KMS-11 (cell line): ENCODE measurements at regions not wholly inside any gene's neighbourhood (a gene's known extent, or its start where the extent isn't known, plus 50 kb on each side); places are given as distances from the start of the nearest gene placed in this dataset.

Experiments used
- H2AFZ ChIP-seq: fragments of 200-600 bp; sonication (generic); 2 replicates; pipeline ENCODE4 v1.6.1; 2016; ENCODE audit warnings: antibody characterized with exemption, mixed run types, low read depth
- H3K27ac ChIP-seq: fragments of 200-600 bp; sonication (generic); 2 replicates; pipeline ENCODE4 v1.6.1; 2016; ENCODE audit warnings: mild to moderate bottlenecking, mixed run types
- H3K27me3 ChIP-seq: fragments of 200-600 bp; sonication (generic); 2 replicates; pipeline ENCODE4 v1.6.1; 2017; ENCODE audit warnings: mild to moderate bottlenecking, low read depth, mixed run types, moderate library complexity; ENCODE audit not compliant: insufficient read depth
- H3K36me3 ChIP-seq: fragments of 200-600 bp; sonication (generic); 2 replicates; pipeline ENCODE4 v1.6.1; 2017; ENCODE audit warnings: mild to moderate bottlenecking, mixed run types; ENCODE audit not compliant: insufficient read depth
- H3K4me1 ChIP-seq: fragments of 200-600 bp; sonication (generic); 2 replicates; pipeline ENCODE4 v1.6.1; 2016; ENCODE audit warnings: mild to moderate bottlenecking, low read depth, mixed run types; ENCODE audit not compliant: poor library complexity, severe bottlenecking
- H3K4me2 ChIP-seq: fragments of 200-600 bp; sonication (generic); 2 replicates; pipeline ENCODE4 v1.7.0; 2016; ENCODE audit warnings: mild to moderate bottlenecking, mixed run types
- H3K4me3 ChIP-seq: fragments of 200-600 bp; sonication (generic); IDR thresholded peaks from 2 replicates; pipeline ENCODE4 v1.6.1; 2017; ENCODE audit warnings: low read depth, low read length, mixed read lengths; ENCODE audit not compliant: insufficient read depth
- H3K79me2 ChIP-seq: fragments of 200-600 bp; sonication (generic); 2 replicates; pipeline ENCODE4 v1.6.1; 2016; ENCODE audit warnings: low read depth, mixed run types; ENCODE audit not compliant: insufficient read depth
- H3K9ac ChIP-seq: fragments of 200-600 bp; sonication (generic); 2 replicates; pipeline ENCODE4 v1.6.1; 2016; ENCODE audit warnings: mild to moderate bottlenecking, mixed run types
- H4K20me1 ChIP-seq: fragments of 200-600 bp; sonication (generic); 2 replicates; pipeline ENCODE4 v1.6.1; 2016; ENCODE audit warnings: mild to moderate bottlenecking, mixed run types; ENCODE audit not compliant: insufficient read depth
- TF ChIP-seq, protein P1 (sequence below): fragments of 200-600 bp; sonication (generic); conservative IDR thresholded peaks from 2 replicates; pipeline ENCODE4 v1.6.1; 2017; ENCODE audit warnings: low read depth, mild to moderate bottlenecking, antibody characterized with exemption, low read length, moderate library complexity, mixed read lengths

DNA sequence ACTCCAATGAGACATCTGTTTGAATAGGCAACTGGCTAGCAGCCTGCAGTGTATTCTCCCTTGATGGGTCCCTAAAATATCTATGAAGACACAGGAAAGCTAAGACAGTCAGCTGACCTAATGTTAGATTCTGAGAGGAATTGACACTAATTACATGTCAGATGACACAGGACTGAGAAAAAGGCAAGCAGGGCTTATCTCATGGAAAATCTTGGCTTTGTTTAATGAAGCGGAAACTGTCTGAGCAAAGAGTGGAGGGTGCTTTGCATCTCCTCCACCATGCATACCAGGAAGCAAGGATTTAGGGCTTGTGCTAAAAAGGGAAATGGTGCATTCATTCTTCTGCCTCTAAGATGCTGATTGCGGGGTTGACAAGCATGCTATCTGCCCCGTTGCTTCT is 135.5 kb upstream of the GLI3 start:
- H2AFZ ChIP-seq: no peak overlapping the region
- no peaks in the 10 kb centered on the region for H3K79me2 ChIP-seq
- H4K20me1 ChIP-seq: no peaks in the 10 kb centered on the region
- H3K4me2 ChIP-seq: no peak overlapping the region
- H3K4me1 ChIP-seq: no peaks in the 10 kb centered on the region
- no peaks in the 10 kb centered on the region for H3K27me3 ChIP-seq
- no peak overlapping the region for H3K4me3 ChIP-seq
- no peaks in the 10 kb centered on the region for H3K36me3 ChIP-seq
- no peak overlapping the region for H3K27ac ChIP-seq
- H3K9ac ChIP-seq: no peak overlapping the region
- TF ChIP-seq, protein P1, sequence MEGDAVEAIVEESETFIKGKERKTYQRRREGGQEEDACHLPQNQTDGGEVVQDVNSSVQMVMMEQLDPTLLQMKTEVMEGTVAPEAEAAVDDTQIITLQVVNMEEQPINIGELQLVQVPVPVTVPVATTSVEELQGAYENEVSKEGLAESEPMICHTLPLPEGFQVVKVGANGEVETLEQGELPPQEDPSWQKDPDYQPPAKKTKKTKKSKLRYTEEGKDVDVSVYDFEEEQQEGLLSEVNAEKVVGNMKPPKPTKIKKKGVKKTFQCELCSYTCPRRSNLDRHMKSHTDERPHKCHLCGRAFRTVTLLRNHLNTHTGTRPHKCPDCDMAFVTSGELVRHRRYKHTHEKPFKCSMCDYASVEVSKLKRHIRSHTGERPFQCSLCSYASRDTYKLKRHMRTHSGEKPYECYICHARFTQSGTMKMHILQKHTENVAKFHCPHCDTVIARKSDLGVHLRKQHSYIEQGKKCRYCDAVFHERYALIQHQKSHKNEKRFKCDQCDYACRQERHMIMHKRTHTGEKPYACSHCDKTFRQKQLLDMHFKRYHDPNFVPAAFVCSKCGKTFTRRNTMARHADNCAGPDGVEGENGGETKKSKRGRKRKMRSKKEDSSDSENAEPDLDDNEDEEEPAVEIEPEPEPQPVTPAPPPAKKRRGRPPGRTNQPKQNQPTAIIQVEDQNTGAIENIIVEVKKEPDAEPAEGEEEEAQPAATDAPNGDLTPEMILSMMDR: no peak

DNA sequence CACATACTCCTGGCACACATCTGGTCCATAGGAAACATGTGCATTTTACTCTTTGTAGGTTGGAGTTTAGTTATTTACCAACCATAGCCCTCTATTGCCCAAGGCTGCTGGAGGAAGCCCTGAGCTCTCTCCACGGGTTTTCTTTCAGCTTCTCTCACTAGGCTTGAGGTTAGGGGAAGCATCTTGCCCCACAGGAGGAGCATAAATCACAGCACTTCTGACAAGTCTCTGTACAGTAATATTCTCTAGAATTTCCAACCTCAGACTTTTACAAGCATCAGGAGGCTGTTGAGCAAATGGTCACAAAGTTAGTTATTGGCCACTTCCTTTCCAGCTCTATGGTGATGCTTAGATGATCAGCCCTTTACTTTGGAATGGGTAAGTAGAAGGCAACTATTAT is 122.9 kb upstream of the GLI3 start:
- no peak overlapping the region for H3K4me2 ChIP-seq
- H3K27ac ChIP-seq: no peak overlapping the region
- no peak overlapping the region for H2AFZ ChIP-seq
- no peaks in the 10 kb centered on the region for H3K36me3 ChIP-seq
- no peak overlapping the region for H3K9ac ChIP-seq
- H3K4me3 ChIP-seq: no peak overlapping the region
- no peaks in the 10 kb centered on the region; the same call in 1 of the 2 replicates for H4K20me1 ChIP-seq
- H3K27me3 ChIP-seq: no peaks in the 10 kb centered on the region
- H3K4me1 ChIP-seq: no peaks in the 10 kb centered on the region
- H3K79me2 ChIP-seq: no peaks in the 10 kb centered on the region
- TF ChIP-seq, protein P1: no peak

DNA sequence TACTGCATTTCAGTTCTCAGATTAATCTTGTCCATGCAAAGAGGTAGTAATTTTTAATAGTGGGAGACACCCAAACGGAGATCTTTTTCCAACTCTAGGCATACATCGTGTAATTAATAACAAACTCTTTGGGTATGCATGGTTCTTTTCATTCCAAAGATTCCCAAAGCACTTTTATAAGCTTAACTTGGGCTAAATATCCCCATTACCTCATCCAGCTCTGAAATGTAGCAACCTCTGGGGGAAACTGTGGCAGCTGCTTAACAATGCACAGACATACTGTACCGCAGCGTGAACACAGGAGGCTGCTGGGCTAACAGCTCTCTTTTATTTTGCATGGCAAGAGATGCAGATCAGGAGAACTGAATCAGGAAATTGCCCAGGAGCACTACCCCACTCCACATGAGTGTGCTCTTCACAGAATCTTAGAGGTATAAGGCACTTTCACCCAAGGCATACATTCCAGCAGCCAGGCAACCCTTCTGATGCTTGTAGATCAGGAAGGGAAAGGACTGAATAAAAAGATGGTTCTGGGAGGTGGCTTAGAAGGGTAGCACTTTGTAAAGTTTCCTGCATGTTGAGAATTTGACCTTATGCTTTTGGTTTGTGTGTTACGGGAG is 114.4 kb upstream of the GLI3 start:
- Histone ChIP-seq H3K27me3 (no peaks in the 10 kb centered on the region), H2AFZ (no peak overlapping the region), H4K20me1 (no peaks in the 10 kb centered on the region; the same call in 1 of the 2 replicates), H3K79me2 (no peaks in the 10 kb centered on the region), H3K4me3 (no peak overlapping the region), H3K4me1 (no peaks in the 10 kb centered on the region), H3K4me2 (no peak overlapping the region), H3K36me3 (no peaks in the 10 kb centered on the region), H3K27ac (no peak overlapping the region), H3K9ac (no peak overlapping the region)
- TF ChIP-seq, protein P1: no peak

DNA sequence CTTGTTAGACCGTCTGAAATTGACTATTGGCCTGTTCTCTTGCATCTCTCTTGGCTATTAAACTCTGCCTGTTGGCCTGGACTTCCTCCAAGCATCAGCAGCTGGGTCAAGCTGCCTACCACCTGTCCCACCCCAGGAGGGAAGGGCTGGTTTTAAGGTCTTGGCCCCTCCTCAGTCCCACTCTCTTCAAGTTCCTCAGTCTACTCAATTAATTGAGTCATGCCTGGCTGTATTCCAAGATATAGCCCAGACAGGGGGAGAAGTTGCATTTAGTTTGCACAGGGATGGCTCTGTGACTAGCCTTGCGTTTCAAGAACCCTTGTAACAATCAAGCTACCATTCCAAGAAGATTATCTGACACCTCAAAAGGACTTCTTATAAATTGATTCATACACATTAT is 113.8 kb upstream of the GLI3 start:
- Histone ChIP-seq H3K4me1 (no peaks in the 10 kb centered on the region), H3K9ac (no peak overlapping the region), H3K27me3 (no peaks in the 10 kb centered on the region), H3K4me3 (no peak overlapping the region), H2AFZ (no peak overlapping the region), H3K4me2 (no peak overlapping the region), H3K36me3 (no peaks in the 10 kb centered on the region), H4K20me1 (no peaks in the 10 kb centered on the region; the same call in 1 of the 2 replicates), H3K27ac (no peak overlapping the region), H3K79me2 (no peaks in the 10 kb centered on the region)
- TF ChIP-seq, protein P1: no peak
